HG02798 (cell line): ENCODE measurements at regions not wholly inside any gene's neighbourhood (a gene's known extent, or its start where the extent isn't known, plus 50 kb on each side); places are given as distances from the start of the nearest gene placed in this dataset.
"Not testable (repeated sequence)": the region's sequence is repeated elsewhere in the genome, so short reads cannot be mapped to it uniquely, and the experiment has no call there.

Source experiments
- ATAC-seq: cut with Tn5 transposase; IDR thresholded peaks from one replicate; pipeline ENCODE4 v1.9.1; 2021; ENCODE audit warnings: mild to moderate bottlenecking; ENCODE audit not compliant: unreplicated experiment, poor library complexity

- ATAC-seq: not testable (repeated sequence)
These were observed 86.0 kb upstream of the CDC42EP3 start for GRCh38 chr2:37757456-37757855.

- not testable (repeated sequence) for ATAC-seq
These were observed 86.7 kb upstream of the CDC42EP3 start for GRCh38 chr2:37758141-37758601.

GRCh38 chr2:37759989-37760388 lies 88.5 kb upstream of the CDC42EP3 start:
- not testable (repeated sequence) for ATAC-seq

- no peak for ATAC-seq
These were observed 89.0 kb upstream of the CDC42EP3 start for GRCh38 chr2:37760471-37760870.

- not testable (repeated sequence) for ATAC-seq
These were observed 90.8 kb upstream of the CDC42EP3 start for GRCh38 chr2:37762281-37762680.

- ATAC-seq: no peak
These were observed 93.3 kb upstream of the CDC42EP3 start for GRCh38 chr2:37764739-37765138.

- no peak for ATAC-seq
These were observed 94.7 kb upstream of the CDC42EP3 start for GRCh38 chr2:37766106-37766505.

- ATAC-seq: no peak
These were observed 95.6 kb upstream of the CDC42EP3 start for GRCh38 chr2:37767046-37767445.

GRCh38 chr2:37767959-37768925 lies 96.8 kb upstream of the CDC42EP3 start:
- ATAC-seq: no peak

- ATAC-seq: no peak
These were observed 98.1 kb upstream of the CDC42EP3 start for GRCh38 chr2:37769551-37769950.

GRCh38 chr2:37770797-37771196 lies 99.4 kb upstream of the CDC42EP3 start:
- no peak for ATAC-seq

- ATAC-seq: no peak
These were observed 100.2 kb upstream of the CDC42EP3 start for GRCh38 chr2:37771600-37772088.

- no peak for ATAC-seq
These were observed 102.1 kb upstream of the CDC42EP3 start for GRCh38 chr2:37773371-37774130.

- not testable (repeated sequence) for ATAC-seq
These were observed 102.9 kb upstream of the CDC42EP3 start for GRCh38 chr2:37774171-37774944.

- ATAC-seq: no peak
These were observed 103.8 kb upstream of the CDC42EP3 start for GRCh38 chr2:37774976-37775907.

- no peak for ATAC-seq
These were observed 104.4 kb upstream of the CDC42EP3 start for GRCh38 chr2:37775908-37776250.

GRCh38 chr2:37776487-37776886 lies 105.0 kb upstream of the CDC42EP3 start:
- ATAC-seq: no peak

- ATAC-seq: no peak
These were observed 107.7 kb upstream of the CDC42EP3 start for GRCh38 chr2:37779139-37779538.
